ENCODE measurements at regions not wholly inside any gene's neighbourhood (a gene's known extent, or its start where the extent isn't known, plus 50 kb on each side); places are given as distances from the start of the nearest gene placed in this dataset.
"Not testable (repeated sequence)": the region's sequence is repeated elsewhere in the genome, so short reads cannot be mapped to it uniquely, and the experiment has no call there.

- DNase-seq (ENCODE audit: low spot score): not testable (repeated sequence)
Observed at GRCh38 chr4:111377880-111378279, 755.0 kb upstream of the PITX2 start.

GRCh38 chr4:111388561-111388960 is 756.7 kb upstream of the FAM241A start:
- no peak for DNase-seq (ENCODE audit: low spot score)

- no peak for DNase-seq (ENCODE audit: low spot score)
Observed at GRCh38 chr4:111391829-111392228, 753.4 kb upstream of the FAM241A start.

DNA sequence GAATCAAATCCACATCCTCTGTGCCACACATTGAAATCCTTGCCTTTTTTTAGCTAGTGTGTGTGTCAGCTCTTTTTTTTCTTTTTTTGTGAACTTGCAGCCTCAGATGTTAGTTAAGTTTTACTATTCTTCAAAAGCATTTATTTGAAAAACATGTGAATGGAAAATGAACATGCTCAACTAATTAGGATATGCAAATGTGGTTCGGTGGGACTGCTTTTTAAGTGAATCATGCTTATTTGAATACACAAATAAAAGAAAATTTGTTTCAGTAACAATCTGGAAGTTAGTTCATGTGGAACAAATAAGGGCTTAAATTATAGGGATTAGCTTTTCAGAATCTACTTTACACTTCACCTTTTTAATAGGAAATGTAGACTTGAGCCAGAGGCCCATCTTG is 751.5 kb upstream of the FAM241A start:
- DNase-seq (ENCODE audit: low spot score): no peak

DNA sequence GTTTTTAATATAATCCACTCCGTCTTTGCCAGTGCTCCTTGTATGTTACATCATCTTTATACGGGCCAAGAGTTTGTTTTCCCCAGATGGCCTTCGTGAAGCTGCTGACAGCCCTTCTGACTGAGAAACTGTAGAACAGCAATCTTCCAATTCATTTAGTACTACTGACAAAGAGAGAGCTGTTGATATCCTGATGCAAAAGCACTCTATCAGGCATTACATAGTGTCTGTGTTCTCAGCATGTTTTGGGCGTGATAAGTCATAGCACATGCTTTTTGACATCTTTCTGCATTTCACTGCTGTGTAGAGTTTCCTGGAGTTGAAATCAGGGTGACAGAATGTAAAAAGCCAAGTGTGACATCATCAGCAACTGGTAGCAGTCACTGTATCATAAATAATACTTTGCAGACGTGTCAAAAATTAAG is 746.3 kb upstream of the FAM241A start:
- DNase-seq (ENCODE audit: low spot score): no peak

GRCh38 chr4:111399623-111400022 is 745.6 kb upstream of the FAM241A start:
- DNase-seq (ENCODE audit: low spot score): no peak

- no peak for DNase-seq (ENCODE audit: low spot score)
Observed at GRCh38 chr4:111400741-111401140, 744.5 kb upstream of the FAM241A start.

DNA sequence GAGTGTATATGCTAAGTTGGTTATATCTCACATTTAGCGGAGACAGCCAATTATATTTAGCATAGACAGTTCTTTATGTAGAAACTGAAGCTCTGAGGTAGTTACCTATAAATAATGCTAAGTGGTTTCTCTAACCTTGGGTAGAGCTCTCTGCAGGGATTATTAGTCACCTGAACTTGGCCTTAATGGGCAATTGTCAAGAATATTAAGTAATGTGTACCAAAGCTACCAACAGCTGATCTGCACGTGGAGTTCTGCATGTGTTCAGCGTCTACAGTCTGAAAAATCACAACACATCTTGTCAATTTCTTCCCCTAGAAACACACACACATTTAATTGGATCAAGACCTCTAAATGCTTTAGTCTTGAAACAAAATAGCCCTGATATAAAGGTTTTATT is 740.6 kb upstream of the FAM241A start:
- no peak for DNase-seq (ENCODE audit: low spot score)

- DNase-seq (ENCODE audit: low spot score): no peak
Observed at GRCh38 chr4:111405989-111406388, 739.3 kb upstream of the FAM241A start.

GRCh38 chr4:111410571-111410970 is 734.7 kb upstream of the FAM241A start:
- no peak for DNase-seq (ENCODE audit: low spot score)

- no peak for DNase-seq (ENCODE audit: low spot score)
Observed at GRCh38 chr4:111417521-111417920, 727.7 kb upstream of the FAM241A start.

GRCh38 chr4:111433441-111433840 is 711.8 kb upstream of the FAM241A start:
- no peak for DNase-seq (ENCODE audit: low spot score)

- no peak for DNase-seq (ENCODE audit: low spot score)
Observed at GRCh38 chr4:111434586-111434985, 710.7 kb upstream of the FAM241A start.

DNA sequence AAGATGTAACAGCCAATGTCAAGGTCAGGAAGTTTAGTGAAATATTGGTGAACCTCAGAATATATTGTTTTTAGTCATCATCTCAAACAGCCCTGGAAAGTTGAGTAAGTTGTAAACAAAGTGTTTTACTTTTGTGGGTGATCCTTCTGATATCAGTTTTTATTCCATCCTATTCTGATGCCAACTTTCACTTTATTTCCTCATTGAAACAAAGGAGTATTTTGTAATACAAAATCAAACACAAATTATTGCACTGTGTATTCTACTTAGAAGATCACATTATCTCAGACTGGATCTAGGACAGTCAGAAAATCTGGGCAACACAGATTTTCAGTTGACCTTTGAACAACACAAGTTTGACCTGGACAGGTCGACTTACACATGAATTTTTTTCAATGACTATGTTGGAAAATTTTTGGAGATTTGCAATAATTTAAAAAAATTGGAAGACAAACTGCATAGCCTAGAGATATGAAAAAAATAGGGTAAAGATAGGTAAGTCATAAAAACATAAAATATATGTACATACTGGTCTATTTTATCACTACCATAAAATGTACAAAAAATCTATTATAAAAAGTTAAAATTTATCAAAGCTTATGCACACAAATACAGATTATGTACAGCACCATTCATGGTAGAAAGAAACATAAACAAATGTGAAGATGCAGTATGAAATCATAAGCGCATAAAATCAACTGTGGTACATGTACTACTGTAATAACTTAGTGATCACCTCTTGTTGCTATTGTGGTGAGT is 709.1 kb upstream of the FAM241A start:
- DNase-seq (ENCODE audit: low spot score): no peak

GRCh38 chr4:111441687-111442086 is 703.6 kb upstream of the FAM241A start:
- no peak for DNase-seq (ENCODE audit: low spot score)

GRCh38 chr4:111444836-111445235 is 700.4 kb upstream of the FAM241A start:
- DNase-seq (ENCODE audit: low spot score): not testable (repeated sequence)

DNA sequence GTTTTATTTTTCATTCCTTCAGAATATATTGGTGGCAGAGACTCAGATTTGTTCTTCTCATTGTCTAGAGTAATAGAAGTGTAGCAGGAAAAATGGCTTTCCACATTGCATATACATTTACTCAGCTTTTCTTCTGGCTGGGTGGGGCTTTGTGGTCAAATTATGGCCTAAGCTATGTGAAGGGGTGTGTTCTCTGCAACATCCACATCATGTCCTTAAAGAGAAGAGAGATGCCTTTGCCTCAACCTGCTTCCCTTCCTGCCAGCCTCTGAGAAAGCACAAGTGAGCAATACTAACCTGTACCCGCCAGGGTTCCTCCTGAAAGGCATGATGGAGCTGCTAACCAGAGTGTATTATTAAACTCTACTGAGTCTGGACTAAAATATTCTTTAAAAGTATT is 695.6 kb upstream of the FAM241A start:
- DNase-seq (ENCODE audit: low spot score): no peak

- no peak for DNase-seq (ENCODE audit: low spot score)
Observed at GRCh38 chr4:111450867-111451266, 694.4 kb upstream of the FAM241A start.

DNA sequence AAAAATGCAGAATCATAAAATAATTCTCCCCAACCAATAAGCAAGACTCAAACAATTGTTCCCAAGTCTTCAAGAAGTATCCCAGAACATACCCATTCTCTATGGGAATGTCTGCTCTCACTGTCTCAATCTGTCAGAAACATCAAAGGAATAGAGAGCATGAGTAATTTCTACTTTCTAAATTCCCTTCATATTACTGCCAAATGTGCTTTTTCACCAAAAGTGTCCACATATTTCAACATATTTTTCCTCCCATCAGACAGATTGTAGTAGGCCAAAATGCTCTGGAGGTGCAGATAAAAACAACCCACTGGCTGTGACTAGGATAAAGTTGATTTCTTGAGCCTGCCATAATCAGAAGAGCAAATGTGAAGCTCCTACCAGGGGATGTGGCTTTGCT is 692.0 kb upstream of the FAM241A start:
- DNase-seq (ENCODE audit: low spot score): no peak

DNA sequence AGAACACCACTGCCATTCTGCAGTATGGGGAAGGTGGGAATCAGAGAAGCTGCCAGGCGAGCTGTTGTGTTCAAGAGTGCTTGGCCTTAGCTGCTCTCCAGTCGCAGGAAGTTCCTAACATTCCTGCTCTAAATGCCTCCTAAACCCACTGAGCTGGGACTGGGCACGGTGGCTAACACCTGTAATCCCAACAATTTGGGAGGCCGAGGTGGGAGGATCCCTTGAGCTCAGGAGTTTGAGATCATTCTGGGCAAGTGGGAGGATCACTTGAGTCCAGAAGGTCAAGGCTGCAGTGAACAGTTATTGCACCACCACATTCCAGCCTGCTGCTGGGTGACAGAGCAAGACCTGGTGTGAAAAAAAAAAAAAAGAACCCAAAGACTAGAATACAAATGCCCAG is 690.3 kb upstream of the FAM241A start:
- DNase-seq (ENCODE audit: low spot score): peak; percentile 49

- no peak for DNase-seq (ENCODE audit: low spot score)
Observed at GRCh38 chr4:111464251-111465045, 680.8 kb upstream of the FAM241A start.

DNA sequence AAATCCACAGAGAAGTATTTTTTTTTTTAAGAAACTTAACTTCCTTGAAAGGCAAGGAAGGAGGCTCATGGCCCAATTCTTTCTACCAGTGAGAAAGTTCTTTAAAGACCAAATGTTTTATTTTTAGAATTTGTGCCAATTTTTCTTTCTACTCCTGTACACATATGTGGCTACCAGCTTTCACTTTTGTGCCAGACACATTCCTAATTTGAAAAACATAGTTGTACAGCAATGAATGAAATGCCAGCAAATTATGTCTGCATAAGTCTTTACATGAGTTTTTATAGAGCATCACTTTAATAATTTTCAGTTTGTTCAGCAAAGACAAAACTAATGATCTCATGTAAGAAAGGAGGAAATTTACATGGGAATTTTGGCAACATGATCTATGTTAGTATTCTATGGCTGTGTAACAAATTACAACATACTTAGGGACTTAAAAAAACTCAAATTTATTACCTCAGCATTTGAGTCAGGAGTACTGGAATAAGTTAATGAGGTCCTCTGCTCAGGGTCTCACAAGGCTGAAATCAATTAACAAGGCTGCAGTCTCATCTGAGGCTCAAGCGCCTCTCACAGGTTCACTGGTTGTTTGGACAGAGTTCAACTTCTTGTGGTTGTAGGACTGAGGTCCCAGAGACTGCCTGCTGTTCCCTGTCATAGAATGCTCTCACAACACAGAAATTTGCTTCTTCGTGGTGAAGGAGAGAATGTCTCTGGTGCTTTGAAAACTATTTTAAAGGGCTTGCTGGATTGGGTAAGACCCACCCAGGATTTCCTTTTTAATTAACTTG is 678.2 kb upstream of the FAM241A start:
- DNase-seq (ENCODE audit: low spot score): no peak
